PC-9 (cell line): ENCODE measurements at regions not wholly inside any gene's neighbourhood (a gene's known extent, or its start where the extent isn't known, plus 50 kb on each side); places are given as distances from the start of the nearest gene placed in this dataset.

Experiments
- BruUV-seq: library from RNA; stranded (reverse); fragments of 400-500 nt; replicated peaks from 2 replicates; lab custom pipeline; 2021; lab: Mats Ljungman, UMichigan
- CTCF ChIA-PET: fragments of 300-600 bp; sonication (Branson Sonifier 250); formaldehyde crosslinking; loops from one replicate; lab custom pipeline; 2022; ENCODE audit warnings: antibody characterized with exemption; lab: Charles Lee
- POLR2A ChIA-PET: fragments of 300-600 bp; sonication (Branson Sonifier 250); formaldehyde crosslinking; loops from one replicate; lab custom pipeline; 2022; ENCODE audit warnings: antibody characterized with exemption; ENCODE audit not compliant: unreplicated experiment; lab: Charles Lee
- DNase-seq, 2 experiments: peaks; one replicate each; pipeline versions ENCODE4 v3.0.0 to v3.0.0-alpha.2; 2015 to 2022; ENCODE audit warnings: mixed read lengths in 1 of 2
- H2AFZ ChIP-seq: fragments of 200-600 bp; sonication (generic); 2 replicates; pipeline ENCODE4 v1.8.1; 2017; ENCODE audit warnings: antibody characterized with exemption
- H3F3A ChIP-seq: fragments of 200-600 bp; sonication (generic); 2 replicates; pipeline ENCODE4 v1.8.1; 2017; ENCODE audit warnings: antibody characterized with exemption, mild to moderate bottlenecking, low read depth; ENCODE audit not compliant: insufficient read depth
- H3K27ac ChIP-seq: fragments of 200-600 bp; sonication (generic); 2 replicates; pipeline ENCODE4 v1.6.1; 2016; ENCODE audit warnings: mixed run types
- H3K27me3 ChIP-seq: fragments of 200-600 bp; sonication (generic); 2 replicates; pipeline ENCODE4 v1.6.1; 2016; ENCODE audit warnings: low read depth, mixed run types; ENCODE audit not compliant: insufficient read depth
- H3K36me3 ChIP-seq: fragments of 200-600 bp; sonication (generic); 2 replicates; pipeline ENCODE4 v1.6.1; 2016; ENCODE audit warnings: low read depth, mixed run types
- H3K4me1 ChIP-seq: fragments of 200-600 bp; sonication (generic); replicated peaks from 2 replicates; pipeline ENCODE4 v1.6.1; 2016; ENCODE audit warnings: mixed run types; ENCODE audit not compliant: insufficient read depth
- H3K4me2 ChIP-seq: fragments of 200-600 bp; sonication (generic); 2 replicates; pipeline ENCODE4 v1.6.1; 2017; ENCODE audit warnings: mixed run types
- H3K4me3 ChIP-seq: fragments of 200-600 bp; sonication (generic); 2 replicates; pipeline ENCODE4 v1.6.1; 2016; ENCODE audit warnings: mixed run types
- H3K79me2 ChIP-seq: fragments of 200-600 bp; sonication (generic); 2 replicates; pipeline ENCODE4 v1.6.1; 2017; ENCODE audit warnings: low read depth, mixed run types
- H3K9me2 ChIP-seq: fragments of 200-600 bp; sonication (generic); 2 replicates; pipeline ENCODE4 v1.8.1; 2017; ENCODE audit warnings: mild to moderate bottlenecking; ENCODE audit not compliant: insufficient read depth
- H3K9me3 ChIP-seq: fragments of 200-600 bp; sonication (generic); 2 replicates; pipeline ENCODE4 v1.8.1; 2016; ENCODE audit warnings: low read depth; ENCODE audit not compliant: insufficient read depth
- H4K20me1 ChIP-seq: fragments of 200-600 bp; sonication (generic); 2 replicates; pipeline ENCODE4 v1.8.1; 2017; ENCODE audit not compliant: insufficient read depth
- EZH2 ChIP-seq: fragments of 200-600 bp; sonication (generic); IDR thresholded peaks from 2 replicates; pipeline ENCODE4 v1.8.0; 2017; ENCODE audit warnings: antibody characterized with exemption, low read depth
- intact Hi-C: fragments of 100-400 bp; cut with micrococcal nuclease; formaldehyde crosslinking; loops from one replicate; pipeline ENCODE4 v1.10.0; 2022; ENCODE audit not compliant: unreplicated experiment
- TF ChIP-seq, protein P1 (sequence below): fragments of 200-600 bp; sonication (generic); conservative IDR thresholded peaks from 2 replicates; pipeline ENCODE4 v1.6.1; 2017; ENCODE audit warnings: mixed run types, antibody characterized with exemption, mild to moderate bottlenecking, moderate library complexity

DNA sequence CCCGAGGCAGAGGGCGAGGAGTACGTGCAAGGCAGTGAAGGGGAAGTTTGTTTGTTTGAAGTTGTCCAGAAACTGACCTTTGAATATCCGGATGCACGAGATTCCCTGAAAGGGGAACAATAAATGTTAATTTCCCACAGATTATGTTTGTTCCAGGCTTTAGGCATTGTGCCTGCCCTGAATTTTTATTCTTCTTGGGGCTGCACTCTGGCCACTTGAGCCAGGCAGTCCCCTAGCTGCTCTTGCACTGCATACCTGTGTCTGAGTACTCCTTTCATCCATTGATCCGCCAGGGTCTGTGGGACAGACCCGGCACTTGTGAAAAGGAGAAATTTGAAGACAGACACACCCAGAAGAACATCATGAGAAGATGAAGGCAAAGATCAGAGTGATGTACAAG lies 343.5 kb upstream of the FOXK1 start:
- POLR2A ChIA-PET = no interaction called here
- CTCF ChIA-PET = no interaction called here
- Histone ChIP-seq H4K20me1 (no peaks in the 10 kb centered on the region), H3K4me1 (no peaks in the 10 kb centered on the region), H3F3A (no peaks in the 10 kb centered on the region), H3K79me2 (no peaks in the 10 kb centered on the region), H3K4me2 (no peak overlapping the region), H3K9me3 (no peaks in the 10 kb centered on the region), H3K4me3 (no peak overlapping the region), H3K9me2 (no peaks in the 10 kb centered on the region), H3K36me3 (no peaks in the 10 kb centered on the region), H2AFZ (no peak overlapping the region), H3K27me3 (peaks cover 82% of the 10 kb centered on the region), H3K27ac (no peak overlapping the region)
- no peak for TF ChIP-seq EZH2
- TF ChIP-seq, protein P1, sequence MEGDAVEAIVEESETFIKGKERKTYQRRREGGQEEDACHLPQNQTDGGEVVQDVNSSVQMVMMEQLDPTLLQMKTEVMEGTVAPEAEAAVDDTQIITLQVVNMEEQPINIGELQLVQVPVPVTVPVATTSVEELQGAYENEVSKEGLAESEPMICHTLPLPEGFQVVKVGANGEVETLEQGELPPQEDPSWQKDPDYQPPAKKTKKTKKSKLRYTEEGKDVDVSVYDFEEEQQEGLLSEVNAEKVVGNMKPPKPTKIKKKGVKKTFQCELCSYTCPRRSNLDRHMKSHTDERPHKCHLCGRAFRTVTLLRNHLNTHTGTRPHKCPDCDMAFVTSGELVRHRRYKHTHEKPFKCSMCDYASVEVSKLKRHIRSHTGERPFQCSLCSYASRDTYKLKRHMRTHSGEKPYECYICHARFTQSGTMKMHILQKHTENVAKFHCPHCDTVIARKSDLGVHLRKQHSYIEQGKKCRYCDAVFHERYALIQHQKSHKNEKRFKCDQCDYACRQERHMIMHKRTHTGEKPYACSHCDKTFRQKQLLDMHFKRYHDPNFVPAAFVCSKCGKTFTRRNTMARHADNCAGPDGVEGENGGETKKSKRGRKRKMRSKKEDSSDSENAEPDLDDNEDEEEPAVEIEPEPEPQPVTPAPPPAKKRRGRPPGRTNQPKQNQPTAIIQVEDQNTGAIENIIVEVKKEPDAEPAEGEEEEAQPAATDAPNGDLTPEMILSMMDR = no peak
- no TSS peak for BruUV-seq
- no peak for DNase-seq
- intact Hi-C loops = no loop called here

DNA sequence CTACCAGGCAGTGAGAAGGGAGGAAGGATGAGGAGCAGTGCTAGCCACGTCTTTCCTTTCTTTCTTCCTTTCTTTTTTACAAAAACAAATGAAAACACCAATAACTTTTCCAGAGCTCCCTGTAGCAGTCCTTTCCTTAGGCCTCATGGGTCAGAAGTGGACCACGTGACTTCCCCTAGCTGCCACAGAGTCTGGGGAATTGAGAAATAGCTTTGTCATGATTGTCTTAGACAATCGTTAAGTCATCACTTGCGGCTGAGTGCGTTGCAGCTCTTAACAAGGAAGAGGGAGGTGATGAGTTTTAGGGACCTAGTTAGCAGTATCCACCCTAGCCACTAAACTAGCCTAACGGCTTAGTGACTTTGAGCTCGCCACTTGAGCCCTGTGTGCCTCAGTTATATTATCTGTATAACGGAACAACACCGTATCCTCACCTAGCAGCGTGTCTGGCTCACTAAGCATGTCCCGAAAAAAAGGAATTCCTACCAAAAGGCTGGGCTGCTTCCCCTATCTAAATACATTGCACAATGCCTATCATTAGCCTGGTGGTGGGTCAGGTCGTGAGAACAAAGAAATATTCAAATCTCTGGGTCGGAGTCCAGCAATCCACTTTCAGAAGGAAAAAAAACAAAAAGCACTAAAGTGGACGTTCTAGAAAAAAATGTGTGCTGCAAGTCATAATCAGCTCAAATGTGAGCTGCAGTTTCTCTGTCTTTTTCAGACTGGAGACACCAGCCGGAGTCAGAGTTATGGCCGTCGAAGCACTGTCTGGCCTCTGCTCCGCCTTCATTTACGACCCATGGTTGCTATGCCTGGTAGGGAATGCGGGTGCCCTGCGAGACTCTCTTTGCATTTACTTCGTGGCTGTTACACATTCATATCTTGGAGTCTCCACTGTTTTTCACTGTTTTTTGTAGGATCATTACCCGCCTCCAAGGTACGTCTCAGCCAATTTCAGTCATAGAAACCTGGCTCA lies 338.5 kb upstream of the FOXK1 start:
- TF ChIP-seq, protein P1 = no peak
- no peak for TF ChIP-seq EZH2
- Histone ChIP-seq H2AFZ (no peak overlapping the region), H3K4me2 (no peak overlapping the region), H4K20me1 (no peaks in the 10 kb centered on the region), H3K9me2 (no peaks in the 10 kb centered on the region), H3K27me3 (peaks cover 87% of the 10 kb centered on the region), H3F3A (no peaks in the 10 kb centered on the region), H3K27ac (no peak overlapping the region), H3K9me3 (no peaks in the 10 kb centered on the region; the same call in 1 of the 2 replicates), H3K36me3 (no peaks in the 10 kb centered on the region), H3K4me1 (no peaks in the 10 kb centered on the region), H3K79me2 (no peaks in the 10 kb centered on the region), H3K4me3 (no peak overlapping the region)
- no TSS peak for BruUV-seq
- intact Hi-C loops = no loop called here
- no peak for DNase-seq
- POLR2A ChIA-PET = no interaction called here
- CTCF ChIA-PET = no interaction called here

GRCh38 chr7:4345004-4345403 lies 337.1 kb upstream of the FOXK1 start:
- Histone ChIP-seq H2AFZ (no peak overlapping the region), H3K27ac (no peak overlapping the region), H3K4me2 (no peak overlapping the region), H3K9me3 (no peaks in the 10 kb centered on the region; the same call in 1 of the 2 replicates), H3F3A (no peaks in the 10 kb centered on the region), H3K79me2 (no peaks in the 10 kb centered on the region), H3K9me2 (no peaks in the 10 kb centered on the region), H4K20me1 (no peaks in the 10 kb centered on the region), H3K36me3 (no peaks in the 10 kb centered on the region), H3K27me3 (peaks cover 87% of the 10 kb centered on the region), H3K4me1 (no peaks in the 10 kb centered on the region), H3K4me3 (no peak overlapping the region)
- ChIA-PET POLR2A (no interaction called here), CTCF (no interaction called here)
- intact Hi-C loops = no loop called here
- BruUV-seq = no TSS peak
- DNase-seq = no peak
- TF ChIP-seq, protein P1 = no peak
- no peak for TF ChIP-seq EZH2
